ENCODE measurements at regions not wholly inside any gene's neighbourhood (a gene's known extent, or its start where the extent isn't known, plus 50 kb on each side); places are given as distances from the start of the nearest gene placed in this dataset.
"Not testable (repeated sequence)": the region's sequence is repeated elsewhere in the genome, so short reads cannot be mapped to it uniquely, and the experiment has no call there.

GRCh38 chr5:57680686-57681085 is 198.1 kb upstream of the ACTBL2 start:
- DNase-seq (ENCODE audit: low read depth in 3 of 3) = no peak

GRCh38 chr5:57677235-57677634 is 194.6 kb upstream of the ACTBL2 start:
- no peak for DNase-seq (ENCODE audit: low read depth in 3 of 3)

- no peak for DNase-seq (ENCODE audit: low read depth in 3 of 3)
These were observed 193.8 kb upstream of the ACTBL2 start for GRCh38 chr5:57676222-57677098.

- no peak for DNase-seq (ENCODE audit: low read depth in 3 of 3)
These were observed 192.6 kb upstream of the ACTBL2 start for GRCh38 chr5:57675236-57675635.

GRCh38 chr5:57671371-57671770 is 188.8 kb upstream of the ACTBL2 start:
- DNase-seq (ENCODE audit: low read depth in 3 of 3) = no peak

GRCh38 chr5:57666582-57666981 is 184.0 kb upstream of the ACTBL2 start:
- no peak for DNase-seq (ENCODE audit: low read depth in 3 of 3)

GRCh38 chr5:57665146-57665936 is 182.7 kb upstream of the ACTBL2 start:
- no peak for DNase-seq (ENCODE audit: low read depth in 3 of 3)

- DNase-seq (ENCODE audit: low read depth in 3 of 3) = no peak
These were observed 182.1 kb upstream of the ACTBL2 start for GRCh38 chr5:57664700-57665099.

- DNase-seq (ENCODE audit: low read depth in 3 of 3) = no peak
These were observed 180.9 kb upstream of the ACTBL2 start for GRCh38 chr5:57663466-57663865.

GRCh38 chr5:57662991-57663390 is 180.4 kb upstream of the ACTBL2 start:
- no peak for DNase-seq (ENCODE audit: low read depth in 3 of 3)

- DNase-seq (ENCODE audit: low read depth in 3 of 3) = no peak
These were observed 177.3 kb upstream of the ACTBL2 start for GRCh38 chr5:57659886-57660285.

GRCh38 chr5:57658018-57658417 is 175.4 kb upstream of the ACTBL2 start:
- no peak for DNase-seq (ENCODE audit: low read depth in 3 of 3)

- DNase-seq (ENCODE audit: low read depth in 3 of 3) = no peak
These were observed 172.6 kb upstream of the ACTBL2 start for GRCh38 chr5:57655228-57655627.

GRCh38 chr5:57653636-57654290 is 171.2 kb upstream of the ACTBL2 start:
- no peak for DNase-seq (ENCODE audit: low read depth in 3 of 3)

GRCh38 chr5:57651127-57651526 is 168.5 kb upstream of the ACTBL2 start:
- DNase-seq (ENCODE audit: low read depth in 3 of 3) = no peak

- no peak for DNase-seq (ENCODE audit: low read depth in 3 of 3)
These were observed 167.9 kb upstream of the ACTBL2 start for GRCh38 chr5:57650360-57651069.

- no peak for DNase-seq (ENCODE audit: low read depth in 3 of 3)
These were observed 160.1 kb upstream of the ACTBL2 start for GRCh38 chr5:57642698-57643097.

GRCh38 chr5:57642066-57642465 is 159.5 kb upstream of the ACTBL2 start:
- no peak for DNase-seq (ENCODE audit: low read depth in 3 of 3)

GRCh38 chr5:57635146-57635777 is 152.7 kb upstream of the ACTBL2 start:
- no peak for DNase-seq (ENCODE audit: low read depth in 3 of 3)

- DNase-seq (ENCODE audit: low read depth in 3 of 3) = no peak
These were observed 150.3 kb upstream of the ACTBL2 start for GRCh38 chr5:57632937-57633336.

GRCh38 chr5:57631139-57631538 is 148.5 kb upstream of the ACTBL2 start:
- DNase-seq (ENCODE audit: low read depth in 3 of 3) = not testable (repeated sequence)
